ENCODE measurements at regions not wholly inside any gene's neighbourhood (a gene's known extent, or its start where the extent isn't known, plus 50 kb on each side); places are given as distances from the start of the nearest gene placed in this dataset.

DNA sequence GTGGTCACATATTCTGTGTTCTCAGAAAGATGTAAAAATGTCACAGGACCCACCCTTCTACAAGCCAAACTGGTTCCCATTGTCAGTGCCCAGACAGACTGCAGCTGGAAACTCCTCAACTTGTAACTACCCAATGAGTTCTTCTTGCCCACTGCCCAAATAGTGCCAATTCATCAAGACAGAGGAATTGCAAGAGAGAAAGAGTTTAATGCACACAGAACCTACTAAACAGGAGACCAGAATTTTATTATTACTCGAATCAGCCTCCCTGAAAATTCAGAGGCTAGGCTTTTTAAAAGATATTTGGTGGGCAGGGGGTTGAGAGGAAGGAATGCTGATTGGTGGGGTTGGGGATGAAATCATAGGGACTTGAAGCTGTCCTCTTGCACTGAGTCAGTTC is 184.1 kb downstream of the URB2 start:
- Mint-ChIP-seq H3K27ac (no peak overlapping the region), H3K4me1 (ENCODE audit: low read depth) (no peaks in the 10 kb centered on the region), H3K36me3 (ENCODE audit: low read depth) (peaks cover 3% of the 10 kb centered on the region), H3K27me3 (ENCODE audit: low read depth) (peaks cover 8% of the 10 kb centered on the region), H3K9me3 (peaks cover 26% of the 10 kb centered on the region), H3K4me3 (no peak overlapping the region)
- no peak for DNase-seq
- CTCF ChIA-PET, result no interaction called here
- intact Hi-C loops (cut with micrococcal nuclease), result no loop called here

DNA sequence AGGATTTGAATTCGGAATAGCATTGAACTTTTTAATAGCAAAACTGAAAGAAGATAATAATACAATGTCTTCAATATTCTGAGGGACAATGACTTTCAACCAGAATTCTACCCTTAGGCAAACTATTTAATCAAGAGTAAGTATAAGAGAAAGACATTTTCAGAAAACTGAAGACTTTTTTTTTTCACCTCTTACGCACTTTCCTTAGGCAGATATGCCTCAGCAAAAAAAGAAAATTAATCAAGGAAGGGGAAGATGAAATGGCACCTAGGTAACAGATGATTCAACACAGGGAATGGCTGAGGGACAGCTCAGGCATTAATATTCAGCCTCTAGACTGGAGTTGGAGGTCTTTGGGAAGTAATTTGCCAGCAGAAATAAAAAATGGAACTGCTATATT is 184.9 kb downstream of the URB2 start:
- CTCF ChIA-PET, result no interaction called here
- H3K4me1 Mint-ChIP-seq (ENCODE audit: low read depth), result no peaks in the 10 kb centered on the region

DNA sequence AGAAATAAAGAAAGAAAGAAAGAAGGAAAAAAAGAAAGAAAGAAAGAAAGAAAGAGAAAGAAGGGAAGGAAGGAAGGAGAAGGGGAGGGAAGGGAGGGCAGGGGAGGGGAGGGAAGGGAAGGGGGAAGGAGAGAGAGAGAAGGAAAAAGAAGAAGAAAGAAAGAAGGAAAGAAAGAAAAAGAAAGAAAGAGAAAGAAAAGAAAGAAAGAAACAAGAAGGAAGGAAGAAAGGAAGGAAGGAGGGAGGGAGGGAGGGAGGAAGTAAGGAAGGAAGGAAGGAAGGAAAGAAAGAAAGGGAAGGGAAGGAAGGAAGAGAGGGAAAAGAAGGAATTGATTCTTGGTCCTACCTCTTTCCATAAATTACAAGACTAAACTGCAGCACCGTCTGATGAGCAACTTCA is 186.1 kb downstream of the URB2 start:
- Mint-ChIP-seq H3K27ac (no peak overlapping the region), H3K9me3 (peaks cover 20% of the 10 kb centered on the region), H3K27me3 (ENCODE audit: low read depth) (peaks cover 14% of the 10 kb centered on the region), H3K4me3 (no peak overlapping the region), H3K36me3 (ENCODE audit: low read depth) (peaks cover 2% of the 10 kb centered on the region), H3K4me1 (ENCODE audit: low read depth) (no peaks in the 10 kb centered on the region)
- CTCF ChIA-PET, result no interaction called here
- intact Hi-C loops (cut with micrococcal nuclease), result no loop called here
- no peak for DNase-seq

More for the DNA sequence above, 184.9 kb downstream of the URB2 start:
- Mint-ChIP-seq H3K9me3 (peaks cover 20% of the 10 kb centered on the region), H3K4me3 (no peak overlapping the region), H3K36me3 (ENCODE audit: low read depth) (peaks cover 2% of the 10 kb centered on the region), H3K27ac (no peak overlapping the region), H3K27me3 (ENCODE audit: low read depth) (peaks cover 8% of the 10 kb centered on the region)
- intact Hi-C loops (cut with micrococcal nuclease), result no loop called here
- DNase-seq, result no peak

DNA sequence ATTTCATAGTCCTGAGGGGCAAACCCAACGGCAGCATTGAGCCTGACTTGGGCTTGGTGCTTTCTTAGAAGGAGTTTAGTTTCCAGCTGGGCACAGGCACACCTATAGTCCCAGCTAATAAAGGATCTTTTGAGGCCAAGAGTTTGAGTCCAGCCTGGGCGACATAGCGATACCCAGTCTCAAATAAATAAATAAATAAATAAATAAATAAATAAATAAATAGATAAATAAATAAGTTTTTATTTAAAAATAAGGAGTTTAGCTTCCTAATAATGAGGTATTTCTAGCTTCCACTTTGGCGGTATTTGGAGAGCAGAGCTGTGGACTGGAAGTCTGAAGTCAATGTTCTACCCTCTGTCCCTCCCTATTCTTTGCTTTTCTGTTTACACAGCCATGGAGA is 186.6 kb downstream of the URB2 start:
- no peak overlapping the region for H3K27ac Mint-ChIP-seq
- intact Hi-C loops (cut with micrococcal nuclease), result no loop called here
- CTCF ChIA-PET, result no interaction called here
- peaks cover 2% of the 10 kb centered on the region for H3K36me3 Mint-ChIP-seq (ENCODE audit: low read depth)
- no peak for DNase-seq
- H3K4me1 Mint-ChIP-seq (ENCODE audit: low read depth), result no peaks in the 10 kb centered on the region
- H3K9me3 Mint-ChIP-seq, result peaks cover 20% of the 10 kb centered on the region
- no peak overlapping the region for H3K4me3 Mint-ChIP-seq
- H3K27me3 Mint-ChIP-seq (ENCODE audit: low read depth), result peaks cover 17% of the 10 kb centered on the region

DNA sequence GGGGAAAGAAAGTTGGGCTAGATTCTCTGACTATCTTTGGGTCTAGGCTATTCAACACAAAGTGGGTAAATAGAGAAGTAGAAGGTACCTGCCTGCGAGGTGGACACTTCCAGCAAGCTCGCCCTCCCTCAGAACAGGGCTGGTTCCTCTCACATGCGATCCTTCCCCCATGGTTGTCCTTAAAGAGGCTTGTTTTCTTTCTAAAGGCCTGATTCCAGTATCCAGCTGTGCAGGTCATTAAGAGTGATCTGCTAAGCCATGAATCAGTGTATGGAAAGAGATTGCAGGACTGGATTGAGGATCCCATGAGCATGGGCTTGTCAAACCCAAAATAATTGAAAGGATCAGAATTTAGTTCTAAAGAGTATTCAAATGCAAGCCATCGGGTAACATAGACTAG is 189.0 kb downstream of the URB2 start:
- CTCF ChIA-PET, result no interaction called here
- no peak overlapping the region for H3K4me3 Mint-ChIP-seq
- H3K9me3 Mint-ChIP-seq, result peaks cover 8% of the 10 kb centered on the region
- no peaks in the 10 kb centered on the region for H3K4me1 Mint-ChIP-seq (ENCODE audit: low read depth)
- no peaks in the 10 kb centered on the region for H3K36me3 Mint-ChIP-seq (ENCODE audit: low read depth)
- intact Hi-C loops (cut with micrococcal nuclease), result no loop called here
- DNase-seq, result no peak
- H3K27me3 Mint-ChIP-seq (ENCODE audit: low read depth), result peaks cover 17% of the 10 kb centered on the region
- no peak overlapping the region for H3K27ac Mint-ChIP-seq

DNA sequence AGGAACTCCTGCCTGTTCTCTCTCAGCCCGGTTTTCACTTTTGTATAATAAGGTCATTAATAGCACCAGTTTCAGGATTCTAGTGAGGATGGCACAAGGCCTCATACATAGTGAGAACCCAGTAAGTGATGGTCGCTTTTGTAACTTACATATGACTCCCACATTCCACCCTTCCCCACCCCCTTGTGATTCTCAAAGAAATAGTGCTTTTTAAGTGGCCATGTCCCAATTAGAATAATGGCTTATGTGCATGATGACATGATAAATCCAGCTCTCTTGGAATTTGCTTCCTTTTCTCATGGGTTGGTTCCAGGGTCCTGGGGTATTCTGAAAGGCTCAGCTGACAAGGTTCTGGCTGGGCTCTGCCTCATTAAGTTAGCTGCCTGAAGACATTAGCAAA is 189.9 kb downstream of the URB2 start:
- DNase-seq, result no peak
- H3K27ac Mint-ChIP-seq, result no peak overlapping the region
- H3K4me3 Mint-ChIP-seq, result no peak overlapping the region
- no peaks in the 10 kb centered on the region for H3K36me3 Mint-ChIP-seq (ENCODE audit: low read depth)
- peaks cover 14% of the 10 kb centered on the region for H3K27me3 Mint-ChIP-seq (ENCODE audit: low read depth)
- no peaks in the 10 kb centered on the region for H3K4me1 Mint-ChIP-seq (ENCODE audit: low read depth)
- H3K9me3 Mint-ChIP-seq, result peaks cover under 1% of the 10 kb centered on the region
- CTCF ChIA-PET, result no interaction called here
- intact Hi-C loops (cut with micrococcal nuclease), result no loop called here

DNA sequence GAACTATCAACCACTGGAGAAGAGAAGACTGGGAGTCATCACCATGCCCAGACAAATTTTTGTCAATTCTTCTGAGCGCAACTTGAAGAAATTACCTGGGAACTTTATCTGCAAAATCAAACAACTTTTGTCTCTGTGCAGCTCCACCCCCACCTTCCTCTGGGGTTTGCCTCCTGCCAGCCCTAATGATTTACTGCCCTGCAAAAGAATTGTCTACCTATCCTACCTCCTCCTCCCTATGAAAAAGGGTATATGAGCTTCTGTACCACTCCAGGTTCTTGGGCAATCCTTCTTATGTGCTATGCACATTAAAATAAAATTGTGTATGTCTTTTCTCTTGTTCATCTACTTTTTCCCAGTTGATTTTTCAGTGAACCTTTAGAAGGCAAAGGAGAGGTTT is 191.9 kb downstream of the URB2 start:
- Mint-ChIP-seq H3K9me3 (no peaks in the 10 kb centered on the region), H3K4me3 (no peak overlapping the region), H3K27ac (no peak overlapping the region), H3K27me3 (ENCODE audit: low read depth) (peaks cover 13% of the 10 kb centered on the region), H3K36me3 (ENCODE audit: low read depth) (no peaks in the 10 kb centered on the region), H3K4me1 (ENCODE audit: low read depth) (no peaks in the 10 kb centered on the region)
- DNase-seq, result no peak
- intact Hi-C loops (cut with micrococcal nuclease), result no loop called here
- CTCF ChIA-PET, result no interaction called here

DNA sequence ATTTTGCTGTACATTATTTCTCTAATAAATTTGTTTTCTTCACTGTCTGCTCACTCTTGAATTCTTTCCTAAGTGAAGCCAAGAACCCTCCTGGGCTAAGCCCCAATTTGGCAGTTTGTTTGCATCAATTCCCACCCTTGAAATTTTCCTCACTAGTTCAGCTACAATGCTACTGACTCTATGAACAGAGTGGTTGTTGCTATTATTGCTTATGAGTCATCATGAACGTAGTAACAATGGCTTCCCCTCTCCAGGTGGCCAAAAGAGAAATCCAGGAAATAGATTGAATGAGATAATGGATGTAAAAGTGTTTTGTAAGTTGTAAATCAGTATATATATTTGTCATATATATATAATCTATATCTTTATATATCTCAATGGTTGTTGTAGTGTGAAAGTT is 193.0 kb downstream of the URB2 start:
- CTCF ChIA-PET, result interaction anchor here (0.7 kb wide), 1 partner anchor 978 kb away, joined by 3 read pairs; no protein-coding TSS in a partner anchor
- H3K9me3 Mint-ChIP-seq, result no peaks in the 10 kb centered on the region
- no peak overlapping the region for H3K27ac Mint-ChIP-seq
- no peak overlapping the region for H3K4me3 Mint-ChIP-seq
- no peak for DNase-seq
- H3K36me3 Mint-ChIP-seq (ENCODE audit: low read depth), result no peaks in the 10 kb centered on the region
- no peaks in the 10 kb centered on the region for H3K4me1 Mint-ChIP-seq (ENCODE audit: low read depth)
- H3K27me3 Mint-ChIP-seq (ENCODE audit: low read depth), result peaks cover 13% of the 10 kb centered on the region
- intact Hi-C loops (cut with micrococcal nuclease), result no loop called here

DNA sequence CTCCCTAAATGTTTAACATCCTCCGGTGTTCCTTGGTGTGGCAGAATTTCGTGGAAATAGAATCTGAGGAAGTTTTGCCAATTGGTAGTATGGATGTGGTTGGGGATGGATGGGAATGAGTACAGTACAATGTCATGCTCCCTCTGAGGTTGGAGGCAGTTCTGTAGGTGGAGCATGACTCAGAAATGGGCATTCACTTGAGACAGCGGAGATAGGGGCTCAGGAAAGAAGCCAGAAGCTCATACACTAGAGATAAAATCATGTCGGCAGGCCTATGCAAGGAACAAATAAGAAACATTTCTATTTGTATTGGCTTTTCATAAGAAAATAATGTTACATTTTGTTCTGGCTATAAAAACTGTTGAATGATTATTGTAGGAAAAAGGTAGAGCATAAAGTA is 196.0 kb downstream of the URB2 start:
- H3K36me3 Mint-ChIP-seq (ENCODE audit: low read depth), result no peaks in the 10 kb centered on the region
- intact Hi-C loops (cut with micrococcal nuclease), result no loop called here
- no peak for DNase-seq
- H3K27me3 Mint-ChIP-seq (ENCODE audit: low read depth), result peaks cover 15% of the 10 kb centered on the region
- H3K27ac Mint-ChIP-seq, result no peak overlapping the region
- CTCF ChIA-PET, result no interaction called here
- no peaks in the 10 kb centered on the region for H3K4me1 Mint-ChIP-seq (ENCODE audit: low read depth)
- H3K9me3 Mint-ChIP-seq, result peaks cover 10% of the 10 kb centered on the region
- H3K4me3 Mint-ChIP-seq, result no peak overlapping the region

DNA sequence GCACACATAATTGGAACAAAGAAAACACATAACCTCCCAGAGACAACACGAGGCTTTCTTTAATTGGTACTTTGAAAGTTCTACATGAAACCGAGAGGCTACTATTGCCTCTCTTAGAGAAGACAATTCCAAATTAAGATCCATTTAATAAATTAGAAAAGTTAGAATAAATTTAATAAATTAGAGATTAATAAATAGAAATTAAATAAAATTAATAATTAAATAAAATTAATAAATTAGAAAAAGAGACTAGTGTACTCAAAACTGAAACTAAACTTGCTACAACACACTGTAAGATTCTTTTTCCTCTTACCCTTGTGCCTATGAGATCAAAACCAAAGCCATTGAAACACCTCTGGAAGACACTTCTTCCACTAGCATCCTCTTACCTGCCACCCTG is 199.0 kb downstream of the URB2 start:
- Mint-ChIP-seq H3K9me3 (peaks cover 14% of the 10 kb centered on the region), H3K4me3 (no peak overlapping the region), H3K27me3 (ENCODE audit: low read depth) (peaks cover 6% of the 10 kb centered on the region), H3K27ac (no peak overlapping the region), H3K4me1 (ENCODE audit: low read depth) (no peaks in the 10 kb centered on the region), H3K36me3 (ENCODE audit: low read depth) (no peaks in the 10 kb centered on the region)
- DNase-seq, result no peak
- CTCF ChIA-PET, result no interaction called here
- intact Hi-C loops (cut with micrococcal nuclease), result no loop called here

DNA sequence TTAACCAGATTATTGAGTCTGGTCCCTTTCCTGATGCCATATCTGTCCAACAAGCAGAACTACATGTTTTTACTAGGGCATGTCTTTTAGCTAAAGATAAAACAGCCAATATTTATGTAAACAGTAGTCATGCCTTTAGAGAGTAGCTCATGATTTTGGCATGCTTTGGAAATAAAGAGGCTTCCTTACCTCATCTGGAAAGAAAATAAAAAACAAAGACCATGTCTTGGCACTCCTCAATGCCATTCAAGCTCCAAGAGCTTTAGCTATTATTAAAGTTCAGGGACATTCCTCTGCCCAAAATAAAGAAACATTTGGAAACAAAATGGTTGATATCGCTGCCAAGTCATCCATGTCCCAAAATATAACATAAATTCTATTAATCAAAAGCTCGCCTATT is 202.4 kb downstream of the URB2 start:
- CTCF ChIA-PET, result interaction anchor here (0.5 kb wide), 1 partner anchor 313 kb away, joined by 3 read pairs; no protein-coding TSS in a partner anchor
- H3K9me3 Mint-ChIP-seq, result peaks cover 14% of the 10 kb centered on the region
- H3K27ac Mint-ChIP-seq, result no peak overlapping the region
- H3K4me3 Mint-ChIP-seq, result no peak overlapping the region
- H3K27me3 Mint-ChIP-seq (ENCODE audit: low read depth), result peaks cover 10% of the 10 kb centered on the region
- DNase-seq, result no peak
- H3K4me1 Mint-ChIP-seq (ENCODE audit: low read depth), result no peaks in the 10 kb centered on the region
- no peaks in the 10 kb centered on the region for H3K36me3 Mint-ChIP-seq (ENCODE audit: low read depth)
- intact Hi-C loops (cut with micrococcal nuclease), result no loop called here

DNA sequence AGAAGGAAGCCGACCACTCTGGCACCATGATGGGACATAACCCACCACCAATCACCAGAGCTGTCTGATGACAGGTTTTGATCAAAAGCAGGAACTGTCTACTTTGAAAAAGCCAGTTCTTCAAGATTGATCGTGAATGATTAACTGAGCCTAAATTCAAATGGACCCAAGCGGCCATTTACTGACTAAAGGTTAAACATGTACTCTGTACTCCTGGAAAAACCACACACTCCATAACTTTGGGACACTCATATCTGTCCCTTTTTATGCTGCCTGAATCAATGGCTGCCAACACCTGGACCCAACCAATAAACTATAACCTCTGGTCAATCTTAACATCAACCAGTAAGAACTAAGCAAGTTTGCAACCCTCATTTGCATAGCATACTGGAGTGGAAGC is 206.6 kb downstream of the URB2 start:
- intact Hi-C loops (cut with micrococcal nuclease), result no loop called here
- Mint-ChIP-seq H3K4me3 (no peak overlapping the region), H3K4me1 (ENCODE audit: low read depth) (no peaks in the 10 kb centered on the region), H3K27me3 (ENCODE audit: low read depth) (peaks cover 9% of the 10 kb centered on the region), H3K27ac (no peak overlapping the region), H3K36me3 (ENCODE audit: low read depth) (no peaks in the 10 kb centered on the region), H3K9me3 (no peaks in the 10 kb centered on the region)
- CTCF ChIA-PET, result no interaction called here
- no peak for DNase-seq

DNA sequence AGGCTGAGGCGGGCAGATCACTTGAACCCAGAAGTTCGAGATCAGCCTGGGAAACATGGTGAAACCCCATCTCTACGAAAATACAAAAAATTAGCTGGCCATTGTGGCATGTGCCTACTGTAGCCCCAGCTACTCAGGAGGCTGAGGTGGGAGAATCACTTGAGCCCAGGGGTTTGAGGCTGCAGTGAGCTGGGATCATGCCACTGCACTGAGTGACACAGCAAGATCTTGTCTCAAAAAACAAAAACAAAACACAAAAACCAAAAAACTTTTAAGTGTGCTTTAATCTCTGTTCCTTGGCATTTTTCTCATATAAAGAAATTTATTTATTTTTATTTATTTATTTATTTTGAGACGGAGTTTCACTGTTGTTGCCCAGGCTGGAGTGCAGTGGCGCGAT is 208.2 kb downstream of the URB2 start:
- Mint-ChIP-seq H3K4me3 (no peak overlapping the region), H3K9me3 (no peaks in the 10 kb centered on the region), H3K27me3 (ENCODE audit: low read depth) (peaks cover 13% of the 10 kb centered on the region), H3K36me3 (ENCODE audit: low read depth) (no peaks in the 10 kb centered on the region), H3K4me1 (ENCODE audit: low read depth) (no peaks in the 10 kb centered on the region), H3K27ac (no peak overlapping the region)
- CTCF ChIA-PET, result no interaction called here
- no peak for DNase-seq
- intact Hi-C loops (cut with micrococcal nuclease), result no loop called here

DNA sequence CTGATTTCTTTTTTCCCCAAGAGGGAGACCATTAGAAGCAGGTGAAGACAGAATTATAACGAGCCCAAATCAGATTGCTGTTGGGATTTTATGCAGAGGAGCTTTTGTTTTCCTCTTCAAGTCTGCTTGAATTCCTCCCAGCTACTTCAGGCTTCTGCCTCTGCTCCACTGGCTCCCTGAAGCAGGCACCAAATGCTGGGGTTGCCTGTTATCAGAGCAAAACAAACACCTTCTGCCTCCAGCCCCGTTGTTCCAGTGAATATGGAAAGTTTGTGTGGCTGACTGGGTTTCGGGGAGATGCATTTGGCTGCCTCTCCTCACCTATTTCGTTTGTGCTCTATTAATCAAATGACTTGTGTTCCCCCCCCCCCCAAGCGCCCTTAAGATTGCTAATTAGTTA is 209.2 kb downstream of the URB2 start:
- peaks cover 13% of the 10 kb centered on the region for H3K27me3 Mint-ChIP-seq (ENCODE audit: low read depth)
- intact Hi-C loops (cut with micrococcal nuclease), result no loop called here
- no peak overlapping the region for H3K4me3 Mint-ChIP-seq
- no peaks in the 10 kb centered on the region for H3K9me3 Mint-ChIP-seq
- no peak for DNase-seq
- no peak overlapping the region for H3K27ac Mint-ChIP-seq
- CTCF ChIA-PET, result interaction anchor here (0.9 kb wide), 1 partner anchor 375 kb away, joined by 3 read pairs; no protein-coding TSS in a partner anchor
- H3K4me1 Mint-ChIP-seq (ENCODE audit: low read depth), result no peaks in the 10 kb centered on the region
- no peaks in the 10 kb centered on the region for H3K36me3 Mint-ChIP-seq (ENCODE audit: low read depth)
